Neural crest cell (in vitro differentiated cells): ENCODE measurements at regions not wholly inside any gene's neighbourhood (a gene's known extent, or its start where the extent isn't known, plus 50 kb on each side); places are given as distances from the start of the nearest gene placed in this dataset.

ENCODE experiments used
- DNase-seq: peaks from one replicate; pipeline ENCODE4 v3.0.0; 2021; ENCODE audit warnings: low read depth, mixed read lengths, low spot score
- H3K27ac Mint-ChIP-seq: one replicate; pipeline ENCODE4 v1.8.0; 2021; ENCODE audit warnings: mild to moderate bottlenecking, mixed read lengths; ENCODE audit not compliant: unreplicated experiment
- H3K27me3 Mint-ChIP-seq: 2 replicates; pipeline ENCODE4 v1.8.0; 2021; ENCODE audit warnings: low read depth, mild to moderate bottlenecking, mixed read lengths
- H3K36me3 Mint-ChIP-seq: 2 replicates; pipeline ENCODE4 v1.8.0; 2021; ENCODE audit warnings: low read depth, mild to moderate bottlenecking, mixed read lengths
- H3K4me1 Mint-ChIP-seq: 2 replicates; pipeline ENCODE4 v1.8.0; 2021; ENCODE audit warnings: mixed read lengths
- H3K4me3 Mint-ChIP-seq: one replicate; pipeline ENCODE4 v1.8.0; 2021; ENCODE audit warnings: mild to moderate bottlenecking, mixed read lengths
- H3K9me3 Mint-ChIP-seq: 2 replicates; pipeline ENCODE4 v1.8.0; 2021; ENCODE audit warnings: mixed read lengths
- TF ChIP-seq, protein P1 (sequence below): fragments of 200-600 bp; sonication (generic); conservative IDR thresholded peaks from 2 replicates; pipeline ENCODE4 v1.5.0; 2021; ENCODE audit warnings: antibody characterized with exemption, mild to moderate bottlenecking

DNA sequence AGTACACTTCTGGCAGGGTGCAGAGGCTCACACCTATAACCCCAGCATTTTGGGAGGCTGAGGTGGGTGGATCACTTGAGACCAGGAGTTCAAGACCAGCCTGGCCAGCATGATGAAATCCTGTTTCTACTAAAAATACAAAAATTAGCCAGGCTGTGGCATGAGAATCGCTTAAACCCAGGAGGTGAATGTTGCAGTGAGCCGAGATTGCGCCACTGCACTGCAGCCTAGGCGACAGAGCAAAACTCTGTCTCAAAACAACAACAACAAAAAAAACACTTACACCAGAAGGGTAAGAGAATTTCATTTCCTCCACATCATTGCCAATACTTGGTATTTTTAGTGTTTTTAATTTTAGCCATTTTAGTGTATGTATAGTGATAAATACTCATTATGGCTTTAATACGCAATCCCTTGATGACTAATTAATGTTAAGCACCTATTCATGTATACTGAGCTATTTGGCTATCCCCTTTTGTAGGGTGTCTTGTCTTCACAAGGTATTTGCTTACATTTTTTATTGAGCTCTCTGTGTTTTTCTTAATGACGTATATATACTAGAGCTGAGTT lies 77.1 kb upstream of the TNR start:
- DNase-seq, result no peak
- Mint-ChIP-seq H3K9me3 (peaks cover 8% of the 10 kb centered on the region), H3K36me3 (peaks cover 2% of the 10 kb centered on the region), H3K4me3 (no peak overlapping the region), H3K27me3 (peaks cover 2% of the 10 kb centered on the region), H3K27ac (no peak overlapping the region), H3K4me1 (no peaks in the 10 kb centered on the region)
- TF ChIP-seq, protein P1, sequence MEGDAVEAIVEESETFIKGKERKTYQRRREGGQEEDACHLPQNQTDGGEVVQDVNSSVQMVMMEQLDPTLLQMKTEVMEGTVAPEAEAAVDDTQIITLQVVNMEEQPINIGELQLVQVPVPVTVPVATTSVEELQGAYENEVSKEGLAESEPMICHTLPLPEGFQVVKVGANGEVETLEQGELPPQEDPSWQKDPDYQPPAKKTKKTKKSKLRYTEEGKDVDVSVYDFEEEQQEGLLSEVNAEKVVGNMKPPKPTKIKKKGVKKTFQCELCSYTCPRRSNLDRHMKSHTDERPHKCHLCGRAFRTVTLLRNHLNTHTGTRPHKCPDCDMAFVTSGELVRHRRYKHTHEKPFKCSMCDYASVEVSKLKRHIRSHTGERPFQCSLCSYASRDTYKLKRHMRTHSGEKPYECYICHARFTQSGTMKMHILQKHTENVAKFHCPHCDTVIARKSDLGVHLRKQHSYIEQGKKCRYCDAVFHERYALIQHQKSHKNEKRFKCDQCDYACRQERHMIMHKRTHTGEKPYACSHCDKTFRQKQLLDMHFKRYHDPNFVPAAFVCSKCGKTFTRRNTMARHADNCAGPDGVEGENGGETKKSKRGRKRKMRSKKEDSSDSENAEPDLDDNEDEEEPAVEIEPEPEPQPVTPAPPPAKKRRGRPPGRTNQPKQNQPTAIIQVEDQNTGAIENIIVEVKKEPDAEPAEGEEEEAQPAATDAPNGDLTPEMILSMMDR, result no peak

DNA sequence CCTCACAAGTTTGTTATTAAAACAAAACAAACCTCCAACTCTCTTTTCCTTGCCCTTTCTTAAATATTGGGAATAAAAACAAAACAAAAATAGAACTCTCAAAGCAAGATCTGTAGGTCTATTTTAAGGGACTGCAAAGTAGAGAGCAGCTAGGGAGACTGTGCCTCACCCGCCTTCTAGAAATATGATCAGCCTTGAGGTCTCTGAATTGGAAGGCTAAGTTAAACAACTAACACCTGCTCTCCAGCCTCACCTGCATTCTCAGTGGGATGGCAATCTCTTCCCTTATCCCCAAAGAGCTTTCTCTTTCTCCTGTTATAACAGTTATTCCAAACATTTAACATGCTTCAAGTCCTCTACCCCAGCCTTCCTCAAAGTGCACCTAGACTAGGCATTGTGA lies 75.5 kb upstream of the TNR start:
- peaks cover 8% of the 10 kb centered on the region for H3K9me3 Mint-ChIP-seq
- no peaks in the 10 kb centered on the region for H3K36me3 Mint-ChIP-seq
- TF ChIP-seq, protein P1, result no peak
- no peak overlapping the region for H3K4me3 Mint-ChIP-seq
- no peaks in the 10 kb centered on the region for H3K4me1 Mint-ChIP-seq
- DNase-seq, result no peak
- H3K27ac Mint-ChIP-seq, result no peak overlapping the region
- H3K27me3 Mint-ChIP-seq, result peaks cover 2% of the 10 kb centered on the region

- DNase-seq, result no peak
- Mint-ChIP-seq H3K36me3 (no peaks in the 10 kb centered on the region), H3K27ac (no peak overlapping the region), H3K27me3 (peaks cover 2% of the 10 kb centered on the region), H3K4me3 (no peak overlapping the region), H3K4me1 (no peaks in the 10 kb centered on the region), H3K9me3 (peaks cover 8% of the 10 kb centered on the region)
- TF ChIP-seq, protein P1, result no peak
These were observed 74.0 kb upstream of the TNR start for GRCh38 chr1:175817445-175817844.

GRCh38 chr1:175814885-175815284 lies 71.5 kb upstream of the TNR start:
- no peak overlapping the region for H3K27ac Mint-ChIP-seq
- no peaks in the 10 kb centered on the region for H3K36me3 Mint-ChIP-seq
- peaks cover 2% of the 10 kb centered on the region for H3K27me3 Mint-ChIP-seq
- no peak for DNase-seq
- peaks cover 5% of the 10 kb centered on the region for H3K9me3 Mint-ChIP-seq
- peaks cover 2% of the 10 kb centered on the region for H3K4me1 Mint-ChIP-seq
- no peak overlapping the region for H3K4me3 Mint-ChIP-seq
- TF ChIP-seq, protein P1, result no peak

- Mint-ChIP-seq H3K27ac (no peak overlapping the region), H3K9me3 (peaks cover 3% of the 10 kb centered on the region), H3K36me3 (no peaks in the 10 kb centered on the region), H3K4me1 (peaks cover 17% of the 10 kb centered on the region), H3K27me3 (no peaks in the 10 kb centered on the region), H3K4me3 (no peak overlapping the region)
- TF ChIP-seq, protein P1, result no peak
- no peak for DNase-seq
These were observed 69.5 kb upstream of the TNR start for GRCh38 chr1:175812936-175813335.
